Smooth muscle cell (in vitro differentiated cells): ENCODE measurements at regions not wholly inside any gene's neighbourhood (a gene's known extent, or its start where the extent isn't known, plus 50 kb on each side); places are given as distances from the start of the nearest gene placed in this dataset.

ENCODE experiments used
- DNase-seq: peaks from one replicate; lab custom pipeline; 2025; ENCODE audit not compliant: unreplicated experiment; lab: John Stamatoyannopoulos, UW
- H2AFZ ChIP-seq: fragments of 200-600 bp; sonication (generic); 2 replicates; pipeline ENCODE4 v1.6.0; 2016; ENCODE audit warnings: antibody characterized with exemption, low read depth, mild to moderate bottlenecking
- H3F3A ChIP-seq: fragments of 200-600 bp; sonication (generic); 2 replicates; pipeline ENCODE4 v1.6.0; 2017; ENCODE audit warnings: antibody characterized with exemption, low read depth
- H3K27ac ChIP-seq: fragments of 200-600 bp; sonication (generic); 2 replicates; pipeline ENCODE4 v1.5.1; 2016; ENCODE audit warnings: low read depth, mild to moderate bottlenecking
- H3K27me3 ChIP-seq: fragments of 200-600 bp; sonication (generic); 2 replicates; pipeline ENCODE4 v1.6.1; 2016; ENCODE audit warnings: low read depth, mild to moderate bottlenecking
- H3K36me3 ChIP-seq: fragments of 200-600 bp; sonication (generic); 2 replicates; pipeline ENCODE4 v1.5.1; 2016; ENCODE audit warnings: low read depth
- H3K4me1 ChIP-seq: fragments of 200-600 bp; sonication (generic); 2 replicates; pipeline ENCODE4 v1.5.1; 2016; ENCODE audit warnings: low read depth
- H3K4me2 ChIP-seq: fragments of 200-600 bp; sonication (generic); 2 replicates; pipeline ENCODE4 v1.6.0; 2016; ENCODE audit warnings: mild to moderate bottlenecking
- H3K4me3 ChIP-seq: fragments of 200-600 bp; sonication (generic); 2 replicates; pipeline ENCODE4 v1.5.1; 2016; ENCODE audit warnings: mild to moderate bottlenecking
- H3K79me2 ChIP-seq: fragments of 200-600 bp; sonication (generic); 2 replicates; pipeline ENCODE4 v1.6.0; 2016; ENCODE audit warnings: low read depth, mild to moderate bottlenecking
- H3K9ac ChIP-seq: fragments of 200-600 bp; sonication (generic); 2 replicates; pipeline ENCODE4 v1.6.0; 2016; ENCODE audit warnings: low read depth
- H3K9me3 ChIP-seq: fragments of 200-600 bp; sonication (generic); replicated peaks from 2 replicates; pipeline ENCODE4 v1.5.1; 2016; ENCODE audit warnings: low read depth
- H4K20me1 ChIP-seq: fragments of 200-600 bp; sonication (generic); 2 replicates; pipeline ENCODE4 v1.6.0; 2016; ENCODE audit warnings: low read depth
- WGBS: methylation state at CpG from one replicate; pipeline ENCODE4 v1.1.7; 2016; ENCODE audit warnings: low lambda C conversion rate; 5-methylcytosine and 5-hydroxymethylcytosine counted together
- TF ChIP-seq, protein P1 (sequence below): fragments of 200-600 bp; sonication (generic); IDR thresholded peaks from 2 replicates; pipeline ENCODE4 v1.5.1; 2017; ENCODE audit warnings: borderline replicate concordance, mild to moderate bottlenecking, antibody characterized with exemption; ENCODE audit not compliant: insufficient read depth, poor library complexity, severe bottlenecking

- Histone ChIP-seq H3K79me2 (no peaks in the 10 kb centered on the region), H3K4me1 (no peaks in the 10 kb centered on the region), H3K36me3 (no peaks in the 10 kb centered on the region), H4K20me1 (no peaks in the 10 kb centered on the region), H3K4me3 (no peak overlapping the region), H3K4me2 (peak overlapping the region; percentile 47), H2AFZ (peak overlapping the region; percentile 76), H3K27me3 (no peaks in the 10 kb centered on the region), H3K9me3 (no peaks in the 10 kb centered on the region), H3K27ac (no peak overlapping the region), H3K9ac (no peak overlapping the region), H3F3A (no peaks in the 10 kb centered on the region)
- 30% methylated on average over 1 of the region's 1 CpG for WGBS
- TF ChIP-seq, protein P1, sequence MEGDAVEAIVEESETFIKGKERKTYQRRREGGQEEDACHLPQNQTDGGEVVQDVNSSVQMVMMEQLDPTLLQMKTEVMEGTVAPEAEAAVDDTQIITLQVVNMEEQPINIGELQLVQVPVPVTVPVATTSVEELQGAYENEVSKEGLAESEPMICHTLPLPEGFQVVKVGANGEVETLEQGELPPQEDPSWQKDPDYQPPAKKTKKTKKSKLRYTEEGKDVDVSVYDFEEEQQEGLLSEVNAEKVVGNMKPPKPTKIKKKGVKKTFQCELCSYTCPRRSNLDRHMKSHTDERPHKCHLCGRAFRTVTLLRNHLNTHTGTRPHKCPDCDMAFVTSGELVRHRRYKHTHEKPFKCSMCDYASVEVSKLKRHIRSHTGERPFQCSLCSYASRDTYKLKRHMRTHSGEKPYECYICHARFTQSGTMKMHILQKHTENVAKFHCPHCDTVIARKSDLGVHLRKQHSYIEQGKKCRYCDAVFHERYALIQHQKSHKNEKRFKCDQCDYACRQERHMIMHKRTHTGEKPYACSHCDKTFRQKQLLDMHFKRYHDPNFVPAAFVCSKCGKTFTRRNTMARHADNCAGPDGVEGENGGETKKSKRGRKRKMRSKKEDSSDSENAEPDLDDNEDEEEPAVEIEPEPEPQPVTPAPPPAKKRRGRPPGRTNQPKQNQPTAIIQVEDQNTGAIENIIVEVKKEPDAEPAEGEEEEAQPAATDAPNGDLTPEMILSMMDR = no peak
- no peak for DNase-seq
These were observed 1144.2 kb downstream of the FAT4 start for GRCh38 chr4:126458993-126459392.

- no peak overlapping the region for H2AFZ ChIP-seq
- H3K4me3 ChIP-seq = no peak overlapping the region
- H3F3A ChIP-seq = no peaks in the 10 kb centered on the region
- whole genome bisulfite sequencing = 80% methylated on average over 1 of the region's 1 CpG
- no peaks in the 10 kb centered on the region for H3K4me1 ChIP-seq
- H3K79me2 ChIP-seq = no peaks in the 10 kb centered on the region
- no peaks in the 10 kb centered on the region for H3K27me3 ChIP-seq
- H3K4me2 ChIP-seq = no peak overlapping the region
- TF ChIP-seq, protein P1 = no peak
- no peaks in the 10 kb centered on the region for H4K20me1 ChIP-seq
- no peak overlapping the region for H3K9ac ChIP-seq
- H3K27ac ChIP-seq = no peak overlapping the region
- H3K9me3 ChIP-seq = no peaks in the 10 kb centered on the region
- no peak for DNase-seq
- H3K36me3 ChIP-seq = no peaks in the 10 kb centered on the region
These were observed 1150.6 kb downstream of the FAT4 start for GRCh38 chr4:126465341-126465740.

DNA sequence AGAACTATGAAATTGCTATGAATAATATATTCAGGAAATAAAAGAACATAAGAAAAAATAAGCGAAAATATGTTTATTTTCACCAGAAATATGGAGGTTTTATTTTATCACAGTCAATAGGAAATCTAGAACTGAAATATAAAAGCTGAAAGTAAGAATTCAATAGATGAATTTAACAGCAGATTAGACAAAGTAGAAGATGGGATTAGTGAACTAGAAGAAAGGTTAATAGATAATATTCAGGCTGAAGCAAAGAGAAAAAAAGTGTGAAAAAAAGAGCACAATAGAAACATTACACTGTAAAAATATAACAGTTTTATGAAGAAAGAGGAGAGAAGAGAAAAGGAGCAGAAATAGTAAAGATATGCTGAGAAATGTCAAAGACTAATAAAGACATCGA lies 1152.1 kb downstream of the FAT4 start:
- no peak for DNase-seq
- H3K4me3 ChIP-seq = no peak overlapping the region
- TF ChIP-seq, protein P1 = no peak
- H2AFZ ChIP-seq = no peak overlapping the region
- H3K27ac ChIP-seq = no peak overlapping the region
- 92% methylated on average over 2 of the region's 2 CpGs for WGBS
- no peaks in the 10 kb centered on the region for H3F3A ChIP-seq
- H3K9ac ChIP-seq = no peak overlapping the region
- no peaks in the 10 kb centered on the region for H3K9me3 ChIP-seq
- no peaks in the 10 kb centered on the region for H3K4me1 ChIP-seq
- H3K79me2 ChIP-seq = no peaks in the 10 kb centered on the region
- H4K20me1 ChIP-seq = no peaks in the 10 kb centered on the region
- no peaks in the 10 kb centered on the region for H3K36me3 ChIP-seq
- no peak overlapping the region for H3K4me2 ChIP-seq
- H3K27me3 ChIP-seq = no peaks in the 10 kb centered on the region

- 80% methylated on average over 1 of the region's 1 CpG for WGBS
- TF ChIP-seq, protein P1 = no peak
- Histone ChIP-seq H3K4me3 (no peak overlapping the region), H4K20me1 (no peaks in the 10 kb centered on the region), H3K27ac (no peak overlapping the region), H3K4me2 (no peak overlapping the region), H3K27me3 (no peaks in the 10 kb centered on the region), H3K36me3 (no peaks in the 10 kb centered on the region), H3K4me1 (no peaks in the 10 kb centered on the region), H3F3A (no peaks in the 10 kb centered on the region), H3K9me3 (no peaks in the 10 kb centered on the region), H3K9ac (no peak overlapping the region), H3K79me2 (no peaks in the 10 kb centered on the region), H2AFZ (no peak overlapping the region)
- DNase-seq = no peak
These were observed 1153.4 kb downstream of the FAT4 start for GRCh38 chr4:126468144-126468543.
